Upper lobe of left lung (tissue), 4 donors: ENCODE measurements at regions not wholly inside any gene's neighbourhood (a gene's known extent, or its start where the extent isn't known, plus 50 kb on each side); places are given as distances from the start of the nearest gene placed in this dataset.

Experiments used
- EP300 ChIP-seq, 4 donors: sonication (generic); formaldehyde crosslinking; IDR thresholded peaks; one replicate each; pipeline ENCODE4 v1.5.1; 2017; ENCODE audit warnings: antibody characterized with exemption in 4 of 4, control low read depth in 2 of 4
- POLR2A ChIP-seq, 4 donors: fragments of 450-650 bp; IDR thresholded peaks; one replicate each; pipeline ENCODE4 v1.5.1; 2016 to 2017; ENCODE audit warnings: antibody characterized with exemption in 4 of 4, mild to moderate bottlenecking in 2 of 4
- POLR2AphosphoS5 ChIP-seq, 2 donors: sonication (generic); formaldehyde crosslinking; IDR thresholded peaks; one replicate each; pipeline ENCODE4 v1.5.1; 2017; ENCODE audit warnings: antibody characterized with exemption in 2 of 2
- TF ChIP-seq, protein P1 (sequence below), 6 experiments: fragments of 450-650 bp in 4 of 6; fragments of 200-600 bp in 2 of 6; sonication (generic) in 2 of 6; IDR thresholded peaks; one replicate each; pipeline ENCODE4 v1.5.1; 2016 to 2019; ENCODE audit warnings: antibody characterized with exemption in 6 of 6

DNA sequence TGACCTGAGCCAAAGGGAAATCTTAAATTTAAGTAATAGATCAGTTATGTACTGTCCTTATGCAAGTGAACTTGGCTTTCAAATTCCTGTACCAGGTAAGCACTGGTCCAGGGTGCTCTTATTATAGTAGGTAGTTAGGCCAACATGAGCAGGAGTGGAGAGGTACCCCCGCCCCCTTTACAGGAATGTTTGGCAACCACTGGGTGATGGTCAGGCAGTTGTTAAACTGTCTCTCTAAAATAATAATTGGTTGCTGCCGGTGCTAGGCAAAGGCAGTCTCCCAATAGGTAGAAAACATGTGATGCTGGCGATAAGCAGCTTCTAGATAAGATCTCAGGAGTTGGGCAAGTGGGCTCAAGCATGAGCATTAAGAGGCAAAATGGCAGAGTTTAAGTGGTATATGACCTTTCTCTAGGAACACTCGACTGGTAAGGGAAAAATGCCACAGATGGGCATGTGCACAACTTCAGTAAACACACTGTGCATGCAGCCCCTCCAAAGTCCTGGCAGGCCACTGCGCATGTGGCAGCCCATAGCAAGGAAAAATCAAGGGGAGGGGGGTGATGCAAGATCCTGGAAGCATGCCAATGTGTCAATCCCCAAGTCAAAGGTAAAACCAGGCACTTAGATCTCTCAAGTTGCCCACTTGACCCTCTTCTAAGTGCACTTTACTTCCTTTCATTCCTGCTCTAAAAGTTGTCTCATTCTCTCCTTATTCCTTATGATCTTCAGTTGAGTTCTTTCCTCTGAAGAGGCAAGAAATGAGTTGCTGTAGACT lies 1239.7 kb downstream of the C4orf33 start:
- TF ChIP-seq, protein P1, sequence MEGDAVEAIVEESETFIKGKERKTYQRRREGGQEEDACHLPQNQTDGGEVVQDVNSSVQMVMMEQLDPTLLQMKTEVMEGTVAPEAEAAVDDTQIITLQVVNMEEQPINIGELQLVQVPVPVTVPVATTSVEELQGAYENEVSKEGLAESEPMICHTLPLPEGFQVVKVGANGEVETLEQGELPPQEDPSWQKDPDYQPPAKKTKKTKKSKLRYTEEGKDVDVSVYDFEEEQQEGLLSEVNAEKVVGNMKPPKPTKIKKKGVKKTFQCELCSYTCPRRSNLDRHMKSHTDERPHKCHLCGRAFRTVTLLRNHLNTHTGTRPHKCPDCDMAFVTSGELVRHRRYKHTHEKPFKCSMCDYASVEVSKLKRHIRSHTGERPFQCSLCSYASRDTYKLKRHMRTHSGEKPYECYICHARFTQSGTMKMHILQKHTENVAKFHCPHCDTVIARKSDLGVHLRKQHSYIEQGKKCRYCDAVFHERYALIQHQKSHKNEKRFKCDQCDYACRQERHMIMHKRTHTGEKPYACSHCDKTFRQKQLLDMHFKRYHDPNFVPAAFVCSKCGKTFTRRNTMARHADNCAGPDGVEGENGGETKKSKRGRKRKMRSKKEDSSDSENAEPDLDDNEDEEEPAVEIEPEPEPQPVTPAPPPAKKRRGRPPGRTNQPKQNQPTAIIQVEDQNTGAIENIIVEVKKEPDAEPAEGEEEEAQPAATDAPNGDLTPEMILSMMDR (IDR thresholded peaks at IDR 0.05): no peak
- no peak for TF ChIP-seq POLR2AphosphoS5 (IDR thresholded peaks at IDR 0.05)
- TF ChIP-seq POLR2A (IDR thresholded peaks at IDR 0.05): no peak
- no peak for TF ChIP-seq EP300 (IDR thresholded peaks at IDR 0.05)
